ENCODE measurements at regions not wholly inside any gene's neighbourhood (a gene's known extent, or its start where the extent isn't known, plus 50 kb on each side); places are given as distances from the start of the nearest gene placed in this dataset.

- TF ChIP-seq POLR2AphosphoS5 (IDR thresholded peaks at IDR 0.05; ENCODE audit: insufficient read depth in 1 of 2, low read depth in 1 of 2) (no peak), POLR2A (IDR thresholded peaks at IDR 0.05) (no peak)
- TF ChIP-seq, protein P1, sequence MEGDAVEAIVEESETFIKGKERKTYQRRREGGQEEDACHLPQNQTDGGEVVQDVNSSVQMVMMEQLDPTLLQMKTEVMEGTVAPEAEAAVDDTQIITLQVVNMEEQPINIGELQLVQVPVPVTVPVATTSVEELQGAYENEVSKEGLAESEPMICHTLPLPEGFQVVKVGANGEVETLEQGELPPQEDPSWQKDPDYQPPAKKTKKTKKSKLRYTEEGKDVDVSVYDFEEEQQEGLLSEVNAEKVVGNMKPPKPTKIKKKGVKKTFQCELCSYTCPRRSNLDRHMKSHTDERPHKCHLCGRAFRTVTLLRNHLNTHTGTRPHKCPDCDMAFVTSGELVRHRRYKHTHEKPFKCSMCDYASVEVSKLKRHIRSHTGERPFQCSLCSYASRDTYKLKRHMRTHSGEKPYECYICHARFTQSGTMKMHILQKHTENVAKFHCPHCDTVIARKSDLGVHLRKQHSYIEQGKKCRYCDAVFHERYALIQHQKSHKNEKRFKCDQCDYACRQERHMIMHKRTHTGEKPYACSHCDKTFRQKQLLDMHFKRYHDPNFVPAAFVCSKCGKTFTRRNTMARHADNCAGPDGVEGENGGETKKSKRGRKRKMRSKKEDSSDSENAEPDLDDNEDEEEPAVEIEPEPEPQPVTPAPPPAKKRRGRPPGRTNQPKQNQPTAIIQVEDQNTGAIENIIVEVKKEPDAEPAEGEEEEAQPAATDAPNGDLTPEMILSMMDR (IDR thresholded peaks at IDR 0.05) = no peak
These were observed 356.9 kb downstream of the SIPA1L2 start for GRCh38 chr1:232273011-232273410.

Data from vagina (tissue), 2 donors.